HCT116 (cell line): ENCODE measurements at regions not wholly inside any gene's neighbourhood (a gene's known extent, or its start where the extent isn't known, plus 50 kb on each side); places are given as distances from the start of the nearest gene placed in this dataset.

Experiments
- ATAC-seq: fragments of 200-7000 bp; cut with Tn5 transposase; 2 replicates; pipeline ENCODE4 v1.9.1; 2020; ENCODE audit warnings: mild to moderate bottlenecking, moderate library complexity
- BruUV-seq: library from RNA; stranded (reverse); fragments of 400-500 nt; replicated peaks from 2 replicates; lab custom pipeline; 2021; lab: Mats Ljungman, UMichigan
- CTCF ChIA-PET: fragments of 300-600 bp; sonication (Branson Sonifier 250); formaldehyde crosslinking; loops from one replicate; lab custom pipeline; 2021; ENCODE audit warnings: antibody characterized with exemption; lab: Charles Lee
- POLR2A ChIA-PET: fragments of 300-600, 350-600 bp; sonication (Branson Sonifier 250); formaldehyde crosslinking; loops from one replicate; lab custom pipeline; 2021; ENCODE audit warnings: antibody characterized with exemption; lab: Charles Lee
- RAD21 ChIA-PET, 2 experiments: fragments of 300-600 bp; sonication (Branson Sonifier 250); formaldehyde crosslinking; loops; one replicate each; lab custom pipeline; 2023; ENCODE audit warnings: low total read pairs in 2 of 2; ENCODE audit not compliant: uncharacterized antibody in 2 of 2, unreplicated experiment in 2 of 2, low non-redundant PET in 1 of 2; lab: Charles Lee
- DNase-seq: peaks from one replicate; pipeline ENCODE4 v3.0.0-alpha.2; 2010; ENCODE audit warnings: low read depth, low spot score
- H2AFZ ChIP-seq: fragments of 200-600 bp; shearing (Covaris generic), sonication (generic); 2 replicates; pipeline ENCODE4 v1.6.1; 2017; ENCODE audit warnings: low read depth, mixed run types, mixed read lengths, antibody characterized with exemption, low read length; ENCODE audit not compliant: poor library complexity, severe bottlenecking
- H3K27ac ChIP-seq: 2 replicates; pipeline ENCODE4 v1.5.1; 2012; ENCODE audit warnings: low read depth, low read length
- H3K27me3 ChIP-seq: fragments of 200-600 bp; sonication (generic); 2 replicates; pipeline ENCODE4 v1.6.1; 2016; ENCODE audit warnings: mixed run types, low read length, mixed read lengths; ENCODE audit not compliant: insufficient read depth
- H3K36me3 ChIP-seq, 2 experiments: fragments of 200-500 bp in 1 of 2; fragments of 200-600 bp in 1 of 2; sonication (Bioruptor generic) in 1 of 2; sonication (generic) in 1 of 2; 2 replicates each; pipeline versions ENCODE4 v1.5.1 to v1.6.1; 2014 to 2016; ENCODE audit warnings: low read length in 2 of 2, inconsistent platforms in 1 of 2, mixed read lengths in 1 of 2, mixed run types in 1 of 2; ENCODE audit not compliant: insufficient read depth in 2 of 2, control insufficient read depth in 1 of 2
- H3K4me1 ChIP-seq, 2 experiments: fragments of 200-600 bp in 1 of 2; sonication (generic) in 1 of 2; 2 replicates each; pipeline versions ENCODE4 v1.5.1 to v1.6.1; 2012 to 2017; ENCODE audit warnings: low read length in 2 of 2, inconsistent platforms in 1 of 2, mild to moderate bottlenecking in 1 of 2, mixed read lengths in 1 of 2, mixed run types in 1 of 2, moderate library complexity in 1 of 2; ENCODE audit not compliant: insufficient read depth in 2 of 2, control insufficient read depth in 1 of 2
- H3K4me2 ChIP-seq: fragments of 200-600 bp; sonication (generic); 2 replicates; pipeline ENCODE4 v1.6.1; 2017; ENCODE audit warnings: mixed run types, low read length, mixed read lengths
- H3K4me3 ChIP-seq, 2 experiments: fragments of 200-600 bp in 1 of 2; sonication (generic) in 1 of 2; replicated peaks in 1 of 2; 2 replicates each; pipeline ENCODE4 v1.5.1; 2011 to 2016; ENCODE audit warnings: low read length in 2 of 2, control low read depth in 1 of 2, low read depth in 1 of 2, mild to moderate bottlenecking in 1 of 2, mixed read lengths in 1 of 2, mixed run types in 1 of 2
- H3K79me2 ChIP-seq: fragments of 200-600 bp; sonication (generic); 2 replicates; pipeline ENCODE4 v1.6.1; 2017; ENCODE audit warnings: mild to moderate bottlenecking, mixed run types, low read length, moderate library complexity, mixed read lengths; ENCODE audit not compliant: insufficient read depth
- H3K9ac ChIP-seq: fragments of 200-600 bp; sonication (generic); 2 replicates; pipeline ENCODE4 v1.6.1; 2016; ENCODE audit warnings: low read length, mixed read lengths
- H3K9me2 ChIP-seq: fragments of 200-600 bp; sonication (generic), shearing (Covaris generic); 2 replicates; pipeline ENCODE4 v1.6.1; 2017; ENCODE audit warnings: mixed run types, mild to moderate bottlenecking, moderate library complexity; ENCODE audit not compliant: insufficient read depth
- H3K9me3 ChIP-seq, 2 experiments: fragments of 200-500 bp in 1 of 2; fragments of 200-600 bp in 1 of 2; sonication (Bioruptor generic) in 1 of 2; sonication (generic) in 1 of 2; 2 replicates each; pipeline ENCODE4 v1.6.1; 2014 to 2017; ENCODE audit warnings: low read length in 2 of 2, mixed read lengths in 2 of 2, inconsistent platforms in 1 of 2, low read depth in 1 of 2, mild to moderate bottlenecking in 1 of 2, mixed run types in 1 of 2, moderate library complexity in 1 of 2; ENCODE audit not compliant: control insufficient read depth in 1 of 2, insufficient read depth in 1 of 2
- H4K20me1 ChIP-seq: fragments of 200-600 bp; sonication (generic), shearing (Covaris generic); 2 replicates; pipeline ENCODE4 v1.6.1; 2017; ENCODE audit warnings: mixed run types, mild to moderate bottlenecking, moderate library complexity; ENCODE audit not compliant: insufficient read depth
- CBX3 ChIP-seq: IDR thresholded peaks from 2 replicates; pipeline ENCODE4 v1.6.1; 2012; ENCODE audit warnings: low read depth
- CTCF ChIP-seq, 3 experiments: fragments of 200-600 bp in 1 of 3; sonication (generic) in 1 of 3; IDR thresholded peaks in 2 of 3; conservative IDR thresholded peaks in 1 of 3; 2 replicates each; pipeline ENCODE4 v1.5.1; 2012 to 2017; ENCODE audit warnings: low read depth in 2 of 3, low read length in 2 of 3, antibody characterized with exemption in 1 of 3, borderline replicate concordance in 1 of 3, control low read depth in 1 of 3, mild to moderate bottlenecking in 1 of 3, mixed read lengths in 1 of 3, mixed run types in 1 of 3, moderate library complexity in 1 of 3; ENCODE audit not compliant: insufficient read depth in 1 of 3
- EGR1 ChIP-seq: IDR thresholded peaks from 2 replicates; pipeline ENCODE4 v1.6.1; 2012; ENCODE audit warnings: low read depth
- ELF1 ChIP-seq: IDR thresholded peaks from 2 replicates; pipeline ENCODE4 v1.6.1; 2012; ENCODE audit warnings: low read depth, borderline replicate concordance
- EZH2 ChIP-seq: fragments of 200-600 bp; sonication (generic); IDR thresholded peaks from 2 replicates; pipeline ENCODE4 v1.6.1; 2017; ENCODE audit warnings: antibody characterized with exemption, mixed run types
- EZH2phosphoT487 ChIP-seq: fragments of 200-600 bp; IDR thresholded peaks from 2 replicates; pipeline ENCODE4 v1.6.1; 2018; ENCODE audit warnings: antibody characterized with exemption, borderline replicate concordance
- FOSL1 ChIP-seq: IDR thresholded peaks from 2 replicates; pipeline ENCODE4 v1.6.1; 2012; ENCODE audit warnings: low read depth
- MAX ChIP-seq: IDR thresholded peaks from 2 replicates; pipeline ENCODE4 v1.6.1; 2012
- POLR2A ChIP-seq: IDR thresholded peaks from 2 replicates; pipeline ENCODE4 v1.7.0; 2011; ENCODE audit warnings: borderline replicate concordance; ENCODE audit not compliant: insufficient read depth, insufficient read length; ENCODE audit errors: extremely low read depth
- POLR2AphosphoS5 ChIP-seq: IDR thresholded peaks from 2 replicates; pipeline ENCODE4 v1.6.1; 2011; ENCODE audit warnings: mild to moderate bottlenecking, low read depth, low read length, moderate library complexity
- RAD21 ChIP-seq: IDR thresholded peaks from 2 replicates; pipeline ENCODE4 v1.6.1; 2012; ENCODE audit warnings: low read depth, mild to moderate bottlenecking
- REST ChIP-seq: IDR thresholded peaks from 2 replicates; pipeline ENCODE4 v1.6.1; 2012; ENCODE audit warnings: low read depth
- SIN3A ChIP-seq: IDR thresholded peaks from 2 replicates; pipeline ENCODE4 v1.6.1; 2012; ENCODE audit warnings: low read depth
- SP1 ChIP-seq: IDR thresholded peaks from 2 replicates; pipeline ENCODE4 v1.6.1; 2012; ENCODE audit warnings: low read depth
- TCF7L2 ChIP-seq: IDR thresholded peaks from 2 replicates; pipeline ENCODE4 v1.7.0; 2011; ENCODE audit warnings: borderline replicate concordance, inconsistent platforms; ENCODE audit not compliant: insufficient read depth, insufficient read length; ENCODE audit errors: extremely low read depth
- YY1 ChIP-seq: IDR thresholded peaks from 2 replicates; pipeline ENCODE4 v1.6.1; 2011; ENCODE audit warnings: low read length, low read depth, moderate library complexity, mild to moderate bottlenecking; ENCODE audit not compliant: insufficient replicate concordance; ENCODE audit errors: extremely low read depth
- ZFX ChIP-seq: fragments of 450-650 bp; IDR thresholded peaks from 2 replicates; pipeline ENCODE4 v1.6.1; 2017
- ZNF274 ChIP-seq: fragments of 200-500 bp; sonication (Bioruptor generic); IDR thresholded peaks from 2 replicates; pipeline ENCODE4 v1.6.1; 2014; ENCODE audit warnings: mild to moderate bottlenecking, low read depth, low read length, inconsistent platforms
- intact Hi-C: fragments of 100-400 bp; cut with micrococcal nuclease; formaldehyde crosslinking; loops from 2 replicates; pipeline ENCODE4 v1.10.0; 2022

- Histone ChIP-seq H3K4me3 (no peak overlapping the region), H3K9me3 (no peaks in the 10 kb centered on the region), H2AFZ (no peak overlapping the region), H3K4me1 (no peaks in the 10 kb centered on the region), H3K4me2 (no peak overlapping the region), H3K27me3 (no peaks in the 10 kb centered on the region), H3K27ac (no peak overlapping the region), H4K20me1 (no peaks in the 10 kb centered on the region), H3K9ac (no peak overlapping the region), H3K79me2 (no peaks in the 10 kb centered on the region), H3K36me3 (no peaks in the 10 kb centered on the region), H3K9me2 (no peaks in the 10 kb centered on the region)
- ChIA-PET RAD21 (no interaction called here), POLR2A (no interaction called here), CTCF (no interaction called here)
- TF ChIP-seq ZNF274 (no peak), CBX3 (no peak), YY1 (no peak), SP1 (no peak), EGR1 (no peak), TCF7L2 (no peak), FOSL1 (no peak), EZH2phosphoT487 (no peak), MAX (no peak), REST (no peak), ELF1 (no peak), CTCF (IDR thresholded peaks at IDR 0.05 in 2 of 3, conservative IDR thresholded peaks at IDR 0.05 in 1 of 3; ENCODE audit: borderline replicate concordance in 1 of 3, insufficient read depth in 1 of 3, low read depth in 2 of 3, low read length in 2 of 3) (no peak), ZFX (no peak), POLR2AphosphoS5 (no peak), RAD21 (no peak), POLR2A (no peak), EZH2 (no peak), SIN3A (no peak)
- DNase-seq (no peak), ATAC-seq (no peak)
- intact Hi-C loops = no loop called here
- no TSS peak for BruUV-seq
These were observed 112.8 kb upstream of the PITX2 start for GRCh38 chr4:110735686-110736085.
